ENCODE measurements at regions not wholly inside any gene's neighbourhood (a gene's known extent, or its start where the extent isn't known, plus 50 kb on each side); places are given as distances from the start of the nearest gene placed in this dataset.

DNA sequence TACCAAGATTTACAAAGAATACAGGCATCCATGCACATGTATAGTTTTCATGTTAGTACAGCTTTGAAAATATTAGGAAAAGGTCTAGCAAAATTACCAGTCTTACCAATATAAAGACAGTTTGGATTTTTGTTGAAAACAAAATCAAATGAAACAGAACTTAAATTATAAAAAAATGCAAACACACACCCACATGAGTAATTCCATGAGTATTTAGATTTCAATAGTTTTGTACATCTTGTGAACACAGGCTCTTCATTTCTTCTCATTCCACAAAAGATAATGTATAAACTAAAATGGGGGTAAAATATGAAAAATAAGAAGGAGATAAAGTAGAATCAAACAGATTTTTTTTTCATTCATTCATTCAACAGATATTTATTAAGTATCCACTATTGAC, 682.2 kb upstream of the ANKRD30A start:
- TF ChIP-seq, protein P1, sequence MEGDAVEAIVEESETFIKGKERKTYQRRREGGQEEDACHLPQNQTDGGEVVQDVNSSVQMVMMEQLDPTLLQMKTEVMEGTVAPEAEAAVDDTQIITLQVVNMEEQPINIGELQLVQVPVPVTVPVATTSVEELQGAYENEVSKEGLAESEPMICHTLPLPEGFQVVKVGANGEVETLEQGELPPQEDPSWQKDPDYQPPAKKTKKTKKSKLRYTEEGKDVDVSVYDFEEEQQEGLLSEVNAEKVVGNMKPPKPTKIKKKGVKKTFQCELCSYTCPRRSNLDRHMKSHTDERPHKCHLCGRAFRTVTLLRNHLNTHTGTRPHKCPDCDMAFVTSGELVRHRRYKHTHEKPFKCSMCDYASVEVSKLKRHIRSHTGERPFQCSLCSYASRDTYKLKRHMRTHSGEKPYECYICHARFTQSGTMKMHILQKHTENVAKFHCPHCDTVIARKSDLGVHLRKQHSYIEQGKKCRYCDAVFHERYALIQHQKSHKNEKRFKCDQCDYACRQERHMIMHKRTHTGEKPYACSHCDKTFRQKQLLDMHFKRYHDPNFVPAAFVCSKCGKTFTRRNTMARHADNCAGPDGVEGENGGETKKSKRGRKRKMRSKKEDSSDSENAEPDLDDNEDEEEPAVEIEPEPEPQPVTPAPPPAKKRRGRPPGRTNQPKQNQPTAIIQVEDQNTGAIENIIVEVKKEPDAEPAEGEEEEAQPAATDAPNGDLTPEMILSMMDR (conservative IDR thresholded peaks at IDR 0.05; ENCODE audit: low read length): no peak
- TF ChIP-seq EZH2phosphoT487 (IDR thresholded peaks at IDR 0.05; ENCODE audit: borderline replicate concordance): no peak

Data from Loucy (cell line).